Lung (tissue), 11 donors: ENCODE measurements at regions not wholly inside any gene's neighbourhood (a gene's known extent, or its start where the extent isn't known, plus 50 kb on each side); places are given as distances from the start of the nearest gene placed in this dataset.

Source experiments
- ATAC-seq: fragments of 200-7000 bp; cut with Tn5 transposase; one replicate; pipeline ENCODE4 v1.9.1; 2020; ENCODE audit warnings: moderate number of reproducible peaks; ENCODE audit not compliant: insufficient read depth, low FRiP score
- DNase-seq, 3 donors: peaks; one replicate each; pipeline ENCODE4 v3.0.0-alpha.2; 2013 to 2017
- H3K27ac ChIP-seq, 2 donors: one replicate each; pipeline ENCODE4 v1.5.1; 2013; ENCODE audit warnings: mild to moderate bottlenecking in 2 of 2, moderate library complexity in 2 of 2, control low read depth in 1 of 2, inconsistent platforms in 1 of 2, low read depth in 1 of 2, low read length in 1 of 2
- H3K27me3 ChIP-seq, 3 donors: one replicate each; pipeline ENCODE4 v1.5.1; 2013; ENCODE audit warnings: low read length in 2 of 3; ENCODE audit not compliant: control insufficient read depth in 3 of 3, insufficient read depth in 3 of 3
- H3K36me3 ChIP-seq, 4 donors: one replicate each; pipeline ENCODE4 v1.5.1; 2013; ENCODE audit warnings: low read length in 4 of 4, mild to moderate bottlenecking in 1 of 4, moderate library complexity in 1 of 4; ENCODE audit not compliant: control insufficient read depth in 4 of 4, insufficient read depth in 4 of 4
- H3K4me1 ChIP-seq, 5 donors: one replicate each; pipeline ENCODE4 v1.5.1; 2013; ENCODE audit warnings: low read length in 5 of 5, mild to moderate bottlenecking in 2 of 5, moderate library complexity in 1 of 5; ENCODE audit not compliant: control insufficient read depth in 5 of 5, insufficient read depth in 5 of 5
- H3K4me3 ChIP-seq: one replicate; pipeline ENCODE4 v1.5.1; 2013; ENCODE audit warnings: mild to moderate bottlenecking, control low read depth, moderate library complexity
- H3K9ac ChIP-seq, 2 donors: one replicate each; pipeline ENCODE4 v1.5.1; 2013; ENCODE audit warnings: low read length in 2 of 2, control low read depth in 1 of 2; ENCODE audit not compliant: insufficient read depth in 1 of 2
- H3K9me3 ChIP-seq, 4 donors: one replicate each; pipeline ENCODE4 v1.5.1; 2013; ENCODE audit warnings: low read length in 3 of 4, mild to moderate bottlenecking in 1 of 4, moderate library complexity in 1 of 4; ENCODE audit not compliant: control insufficient read depth in 4 of 4, insufficient read depth in 3 of 4
- CTCF ChIP-seq: IDR thresholded peaks from 2 replicates; pipeline ENCODE4 v1.5.1; 2012; ENCODE audit warnings: mild to moderate bottlenecking; ENCODE audit errors: control extremely low read depth, extremely low read depth
- WGBS, 2 donors: extraction: QIAGEN DNeasy Blood & Tissue Kit; methylation state at CpG; one replicate each; pipeline ENCODE4 v1.1.7; 2013; 5-methylcytosine and 5-hydroxymethylcytosine counted together
- donor health status: control.
- donor health status: control.
- donor health status: Bipolar disorder and iron deficiency.
- donor health status: healthy.
- donor health status: DM: yes; HTN: yes; CAD: no.

DNA sequence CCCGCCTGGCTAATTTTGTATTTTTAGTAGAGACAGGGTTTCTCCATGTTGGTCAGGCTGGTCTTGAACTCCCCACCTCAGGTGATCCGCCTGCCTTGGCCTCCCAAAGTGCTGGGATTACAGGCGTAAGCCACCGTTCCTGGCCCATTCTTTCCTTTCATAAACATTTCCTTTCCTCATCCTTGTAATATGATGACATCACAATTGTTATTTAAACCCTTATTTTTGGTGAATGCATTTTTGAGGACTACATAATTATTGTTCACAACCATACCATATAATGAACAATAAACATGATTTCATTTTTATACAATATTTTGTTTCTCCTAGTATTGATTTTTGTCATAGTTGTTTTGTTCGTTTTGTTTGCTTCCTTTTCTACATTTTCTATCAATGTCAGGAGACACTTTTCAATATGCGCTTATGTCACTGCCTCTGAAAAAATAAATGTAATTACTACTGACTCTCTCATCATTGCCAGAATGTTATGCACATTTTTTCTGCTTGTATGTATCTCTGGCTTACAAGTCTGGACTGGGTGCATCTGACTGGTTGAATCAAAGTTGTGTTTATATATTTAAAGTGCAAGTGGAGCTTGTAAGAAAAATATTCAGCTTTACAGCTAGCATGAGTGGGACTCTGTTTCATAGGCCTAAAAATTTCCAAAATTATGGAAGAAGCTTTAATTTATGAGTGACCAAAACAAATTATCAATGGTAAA lies 2286.3 kb upstream of the RAG2 start:
- no peak for TF ChIP-seq CTCF
- DNase-seq (no peak), ATAC-seq (no peak)
- no peak overlapping the region for H3K4me3 ChIP-seq
- H3K27ac ChIP-seq = no peak overlapping the region
- WGBS, 2 donors = 84 to 85% methylated on average over 6 of the region's 6 CpGs
- no peaks in the 10 kb centered on the region for H3K36me3 ChIP-seq
- H3K27me3 ChIP-seq = no peaks in the 10 kb centered on the region
- no peak overlapping the region for H3K9ac ChIP-seq
- no peaks in the 10 kb centered on the region for H3K4me1 ChIP-seq
- H3K9me3 ChIP-seq = no peaks in the 10 kb centered on the region

GRCh38 chr11:38867338-38867737 lies 2269.3 kb upstream of the RAG2 start:
- no peak for TF ChIP-seq CTCF
- WGBS, 2 donors = 84 to 86% methylated on average over 3 of the region's 3 CpGs
- no peaks in the 10 kb centered on the region for H3K27me3 ChIP-seq
- no peak overlapping the region for H3K27ac ChIP-seq
- H3K4me1 ChIP-seq = no peaks in the 10 kb centered on the region
- H3K9me3 ChIP-seq = peaks cover 0 to 5% (median 2%) of the 10 kb centered on the region in 4 donors
- no peaks in the 10 kb centered on the region for H3K36me3 ChIP-seq
- no peak overlapping the region for H3K4me3 ChIP-seq
- DNase-seq (no peak), ATAC-seq (no peak)
- no peak overlapping the region for H3K9ac ChIP-seq

DNA sequence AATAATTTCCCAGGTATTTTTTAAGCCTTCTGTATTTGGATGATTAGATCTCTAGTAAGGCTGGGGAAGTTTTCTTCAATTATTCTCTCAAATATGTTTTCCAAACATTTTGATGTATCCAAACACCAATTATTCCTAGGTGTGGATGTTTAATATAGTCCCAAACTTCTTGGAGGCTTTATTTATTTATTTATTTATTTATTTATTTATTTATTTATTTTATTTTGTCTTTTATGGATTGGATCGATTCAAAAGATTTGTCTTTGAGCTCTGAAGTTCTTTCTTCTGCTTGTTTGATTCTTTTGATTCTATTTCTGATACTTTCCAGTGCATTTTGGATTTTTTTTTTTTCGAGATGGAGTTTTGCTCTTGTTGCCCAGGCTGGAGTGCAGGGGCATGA lies 2267.9 kb upstream of the RAG2 start:
- peaks cover 0 to 5% (median 2%) of the 10 kb centered on the region in 4 donors for H3K9me3 ChIP-seq
- no peak overlapping the region for H3K27ac ChIP-seq
- no peak overlapping the region for H3K4me3 ChIP-seq
- 71 to 79% methylated on average over 2 of the region's 2 CpGs for WGBS, 2 donors
- DNase-seq (no peak), ATAC-seq (no peak)
- no peak for TF ChIP-seq CTCF
- H3K4me1 ChIP-seq = no peaks in the 10 kb centered on the region
- no peaks in the 10 kb centered on the region for H3K27me3 ChIP-seq
- no peak overlapping the region for H3K9ac ChIP-seq
- no peaks in the 10 kb centered on the region for H3K36me3 ChIP-seq

DNA sequence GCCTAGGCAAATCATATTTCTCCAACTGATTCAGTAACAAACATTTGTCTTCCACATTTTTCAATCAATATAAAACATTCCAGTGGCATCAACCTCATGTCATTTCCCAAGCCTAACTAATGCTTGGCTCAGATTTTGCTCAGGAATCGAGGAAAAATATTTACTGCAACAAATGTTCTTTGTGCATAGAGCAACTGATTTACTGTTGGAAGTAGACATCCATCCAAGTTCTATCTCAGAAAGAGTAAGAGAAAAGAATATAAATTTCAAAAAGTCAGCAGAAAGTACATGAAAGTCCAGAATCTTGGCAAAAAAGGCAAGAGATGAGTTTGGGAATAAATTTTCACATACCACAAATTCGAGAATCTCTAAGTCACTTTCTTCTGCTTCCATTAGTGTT lies 2245.0 kb upstream of the RAG2 start:
- H3K27ac ChIP-seq = no peak overlapping the region
- H3K36me3 ChIP-seq = no peaks in the 10 kb centered on the region
- 57 to 76% methylated on average over 2 of the region's 2 CpGs for WGBS, 2 donors
- no peaks in the 10 kb centered on the region for H3K9me3 ChIP-seq
- no peak overlapping the region for H3K9ac ChIP-seq
- no peak for TF ChIP-seq CTCF
- H3K4me3 ChIP-seq = no peak overlapping the region
- DNase-seq = no peak
- no peaks in the 10 kb centered on the region for H3K27me3 ChIP-seq
- ATAC-seq = no peak
- no peaks in the 10 kb centered on the region for H3K4me1 ChIP-seq
